ENCODE measurements at regions not wholly inside any gene's neighbourhood (a gene's known extent, or its start where the extent isn't known, plus 50 kb on each side); places are given as distances from the start of the nearest gene placed in this dataset.

DNA sequence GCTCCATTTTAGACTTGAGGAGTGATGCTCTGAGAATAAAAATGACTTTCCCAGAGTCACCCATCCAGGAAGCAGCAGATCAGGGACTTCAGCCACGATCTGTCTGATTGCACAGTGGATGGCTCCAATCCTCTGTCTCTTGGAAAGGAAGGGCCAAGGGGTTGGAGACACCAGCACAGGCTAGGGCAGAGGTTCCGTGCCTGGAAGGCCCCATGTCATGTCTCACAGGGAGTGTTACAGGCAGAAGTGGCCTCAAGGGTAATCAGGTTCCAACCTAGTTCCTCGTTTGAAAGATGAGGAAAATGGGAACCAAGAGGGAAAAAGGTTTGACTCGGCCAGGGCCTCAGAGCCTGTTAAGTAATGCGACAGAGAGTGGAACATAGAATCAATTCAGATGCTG, 160.0 kb downstream of the EFNB1 start:
- TF ChIP-seq, protein P1, sequence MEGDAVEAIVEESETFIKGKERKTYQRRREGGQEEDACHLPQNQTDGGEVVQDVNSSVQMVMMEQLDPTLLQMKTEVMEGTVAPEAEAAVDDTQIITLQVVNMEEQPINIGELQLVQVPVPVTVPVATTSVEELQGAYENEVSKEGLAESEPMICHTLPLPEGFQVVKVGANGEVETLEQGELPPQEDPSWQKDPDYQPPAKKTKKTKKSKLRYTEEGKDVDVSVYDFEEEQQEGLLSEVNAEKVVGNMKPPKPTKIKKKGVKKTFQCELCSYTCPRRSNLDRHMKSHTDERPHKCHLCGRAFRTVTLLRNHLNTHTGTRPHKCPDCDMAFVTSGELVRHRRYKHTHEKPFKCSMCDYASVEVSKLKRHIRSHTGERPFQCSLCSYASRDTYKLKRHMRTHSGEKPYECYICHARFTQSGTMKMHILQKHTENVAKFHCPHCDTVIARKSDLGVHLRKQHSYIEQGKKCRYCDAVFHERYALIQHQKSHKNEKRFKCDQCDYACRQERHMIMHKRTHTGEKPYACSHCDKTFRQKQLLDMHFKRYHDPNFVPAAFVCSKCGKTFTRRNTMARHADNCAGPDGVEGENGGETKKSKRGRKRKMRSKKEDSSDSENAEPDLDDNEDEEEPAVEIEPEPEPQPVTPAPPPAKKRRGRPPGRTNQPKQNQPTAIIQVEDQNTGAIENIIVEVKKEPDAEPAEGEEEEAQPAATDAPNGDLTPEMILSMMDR (IDR thresholded peaks at IDR 0.05) = no peak
- TF ChIP-seq MXI1 (IDR thresholded peaks at IDR 0.05; ENCODE audit: low read depth, low read length) = no peak
- no peak for TF ChIP-seq FOXM1 (IDR thresholded peaks at IDR 0.05; ENCODE audit: low read depth)
- no peak for TF ChIP-seq YY1 (IDR thresholded peaks at IDR 0.05; ENCODE audit: low read depth)
- no peak for TF ChIP-seq TCF12 (IDR thresholded peaks at IDR 0.05)
- no peak for TF ChIP-seq POLR2AphosphoS5 (IDR thresholded peaks at IDR 0.05; ENCODE audit: low read depth, low read length)
- TF ChIP-seq, protein P2, sequence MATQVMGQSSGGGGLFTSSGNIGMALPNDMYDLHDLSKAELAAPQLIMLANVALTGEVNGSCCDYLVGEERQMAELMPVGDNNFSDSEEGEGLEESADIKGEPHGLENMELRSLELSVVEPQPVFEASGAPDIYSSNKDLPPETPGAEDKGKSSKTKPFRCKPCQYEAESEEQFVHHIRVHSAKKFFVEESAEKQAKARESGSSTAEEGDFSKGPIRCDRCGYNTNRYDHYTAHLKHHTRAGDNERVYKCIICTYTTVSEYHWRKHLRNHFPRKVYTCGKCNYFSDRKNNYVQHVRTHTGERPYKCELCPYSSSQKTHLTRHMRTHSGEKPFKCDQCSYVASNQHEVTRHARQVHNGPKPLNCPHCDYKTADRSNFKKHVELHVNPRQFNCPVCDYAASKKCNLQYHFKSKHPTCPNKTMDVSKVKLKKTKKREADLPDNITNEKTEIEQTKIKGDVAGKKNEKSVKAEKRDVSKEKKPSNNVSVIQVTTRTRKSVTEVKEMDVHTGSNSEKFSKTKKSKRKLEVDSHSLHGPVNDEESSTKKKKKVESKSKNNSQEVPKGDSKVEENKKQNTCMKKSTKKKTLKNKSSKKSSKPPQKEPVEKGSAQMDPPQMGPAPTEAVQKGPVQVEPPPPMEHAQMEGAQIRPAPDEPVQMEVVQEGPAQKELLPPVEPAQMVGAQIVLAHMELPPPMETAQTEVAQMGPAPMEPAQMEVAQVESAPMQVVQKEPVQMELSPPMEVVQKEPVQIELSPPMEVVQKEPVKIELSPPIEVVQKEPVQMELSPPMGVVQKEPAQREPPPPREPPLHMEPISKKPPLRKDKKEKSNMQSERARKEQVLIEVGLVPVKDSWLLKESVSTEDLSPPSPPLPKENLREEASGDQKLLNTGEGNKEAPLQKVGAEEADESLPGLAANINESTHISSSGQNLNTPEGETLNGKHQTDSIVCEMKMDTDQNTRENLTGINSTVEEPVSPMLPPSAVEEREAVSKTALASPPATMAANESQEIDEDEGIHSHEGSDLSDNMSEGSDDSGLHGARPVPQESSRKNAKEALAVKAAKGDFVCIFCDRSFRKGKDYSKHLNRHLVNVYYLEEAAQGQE (IDR thresholded peaks at IDR 0.05; ENCODE audit: low read depth, low read length) = no peak
- TF ChIP-seq TAF1 (IDR thresholded peaks at IDR 0.05; ENCODE audit: borderline replicate concordance, low read depth, low read length) = no peak
- TF ChIP-seq NRF1 (IDR thresholded peaks at IDR 0.05; ENCODE audit: low read depth, low read length) = no peak
- TF ChIP-seq, protein P3, sequence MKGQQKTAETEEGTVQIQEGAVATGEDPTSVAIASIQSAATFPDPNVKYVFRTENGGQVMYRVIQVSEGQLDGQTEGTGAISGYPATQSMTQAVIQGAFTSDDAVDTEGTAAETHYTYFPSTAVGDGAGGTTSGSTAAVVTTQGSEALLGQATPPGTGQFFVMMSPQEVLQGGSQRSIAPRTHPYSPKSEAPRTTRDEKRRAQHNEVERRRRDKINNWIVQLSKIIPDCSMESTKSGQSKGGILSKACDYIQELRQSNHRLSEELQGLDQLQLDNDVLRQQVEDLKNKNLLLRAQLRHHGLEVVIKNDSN (IDR thresholded peaks at IDR 0.05; ENCODE audit: borderline replicate concordance, low read depth) = no peak
- TF ChIP-seq RAD21 (IDR thresholded peaks at IDR 0.05; ENCODE audit: low read length) = no peak

Data from SK-N-SH (cell line).